GM06990 (cell line): ENCODE measurements at regions not wholly inside any gene's neighbourhood (a gene's known extent, or its start where the extent isn't known, plus 50 kb on each side); places are given as distances from the start of the nearest gene placed in this dataset.

Experiments used
- DNase-seq: peaks from one replicate; pipeline ENCODE4 v3.0.0-alpha.2; 2011; ENCODE audit not compliant: insufficient read length; ENCODE audit errors: extremely low read depth
- H3K27me3 ChIP-seq: replicated peaks from 2 replicates; pipeline ENCODE4 v1.6.0; 2011; ENCODE audit warnings: low read length; ENCODE audit not compliant: control insufficient read depth, insufficient read depth
- H3K36me3 ChIP-seq: 2 replicates; pipeline ENCODE4 v1.5.1; 2011; ENCODE audit warnings: low read length; ENCODE audit not compliant: control insufficient read depth, insufficient read depth
- H3K4me3 ChIP-seq: replicated peaks from 2 replicates; pipeline ENCODE4 v1.5.1; 2011; ENCODE audit warnings: low read depth, mild to moderate bottlenecking, control low read depth, low read length
- CTCF ChIP-seq: IDR thresholded peaks from 2 replicates; pipeline ENCODE4 v1.5.1; 2011; ENCODE audit warnings: low read length, control low read depth, mild to moderate bottlenecking, inconsistent platforms; ENCODE audit not compliant: insufficient read depth, poor library complexity, severe bottlenecking

GRCh38 chr1:175814885-175815284 is 71.5 kb upstream of the TNR start:
- Histone ChIP-seq H3K4me3 (no peak overlapping the region), H3K36me3 (no peaks in the 10 kb centered on the region), H3K27me3 (no peaks in the 10 kb centered on the region)
- TF ChIP-seq CTCF, result no peak
- no peak for DNase-seq

GRCh38 chr1:175812936-175813335 is 69.5 kb upstream of the TNR start:
- Histone ChIP-seq H3K4me3 (no peak overlapping the region), H3K27me3 (no peaks in the 10 kb centered on the region), H3K36me3 (no peaks in the 10 kb centered on the region)
- no peak for DNase-seq
- TF ChIP-seq CTCF, result no peak

GRCh38 chr1:175810305-175810704 is 66.9 kb upstream of the TNR start:
- DNase-seq, result no peak
- H3K27me3 ChIP-seq, result no peaks in the 10 kb centered on the region
- TF ChIP-seq CTCF, result no peak
- H3K4me3 ChIP-seq, result no peak overlapping the region
- H3K36me3 ChIP-seq, result no peaks in the 10 kb centered on the region

- no peak for DNase-seq
- Histone ChIP-seq H3K4me3 (no peak overlapping the region), H3K27me3 (no peaks in the 10 kb centered on the region), H3K36me3 (no peaks in the 10 kb centered on the region)
- no peak for TF ChIP-seq CTCF
Measured at GRCh38 chr1:175808999-175809398, 65.6 kb upstream of the TNR start.

GRCh38 chr1:175808573-175808972 is 65.2 kb upstream of the TNR start:
- TF ChIP-seq CTCF, result no peak
- Histone ChIP-seq H3K27me3 (no peaks in the 10 kb centered on the region), H3K36me3 (no peaks in the 10 kb centered on the region), H3K4me3 (no peak overlapping the region)
- DNase-seq, result no peak

- DNase-seq, result no peak
- no peaks in the 10 kb centered on the region for H3K36me3 ChIP-seq
- H3K4me3 ChIP-seq, result no peak overlapping the region
- TF ChIP-seq CTCF, result no peak
- peaks cover 2% of the 10 kb centered on the region; the same call in 1 of the 2 replicates for H3K27me3 ChIP-seq
Measured at GRCh38 chr1:175804561-175804960, 61.2 kb upstream of the TNR start.
